ENCODE measurements at regions not wholly inside any gene's neighbourhood (a gene's known extent, or its start where the extent isn't known, plus 50 kb on each side); places are given as distances from the start of the nearest gene placed in this dataset.
A peak's percentile ranks its signal among the peaks of the same experiment; 100 is the strongest.

DNA sequence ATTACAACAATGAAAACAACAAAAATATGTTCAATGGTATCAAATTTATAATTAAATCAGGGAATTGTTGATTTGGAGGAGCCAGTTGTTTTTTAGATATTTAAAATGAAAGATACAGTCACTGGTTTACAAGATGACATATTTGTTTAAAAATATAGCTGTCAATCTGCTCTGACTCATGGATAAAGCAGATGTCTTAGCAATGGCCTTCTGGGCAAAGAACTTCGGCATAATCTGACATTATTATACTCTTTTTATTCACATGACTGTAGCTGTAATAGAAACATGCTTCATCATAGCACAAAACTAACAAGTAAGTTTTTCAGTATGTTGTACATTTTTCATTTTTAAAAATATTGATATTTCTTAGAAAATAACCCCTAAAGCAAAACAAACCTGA lies 267.4 kb downstream of the CENPW start:
- no peaks in the 10 kb centered on the region for H3K4me1 ChIP-seq (ENCODE audit: low read length)
- no peak overlapping the region for H3K4me2 ChIP-seq (ENCODE audit: low read depth, low read length)

GRCh38 chr6:126608681-126609080 lies 268.8 kb downstream of the CENPW start:
- DNase-seq = no peak
- TF ChIP-seq EZH2phosphoT487 (IDR thresholded peaks at IDR 0.05; ENCODE audit: low read length) (no peak), EZH2 (optimal IDR thresholded peaks at IDR 0.05; ENCODE audit: low read depth, low read length) (no peak)
- TF ChIP-seq, protein P1, sequence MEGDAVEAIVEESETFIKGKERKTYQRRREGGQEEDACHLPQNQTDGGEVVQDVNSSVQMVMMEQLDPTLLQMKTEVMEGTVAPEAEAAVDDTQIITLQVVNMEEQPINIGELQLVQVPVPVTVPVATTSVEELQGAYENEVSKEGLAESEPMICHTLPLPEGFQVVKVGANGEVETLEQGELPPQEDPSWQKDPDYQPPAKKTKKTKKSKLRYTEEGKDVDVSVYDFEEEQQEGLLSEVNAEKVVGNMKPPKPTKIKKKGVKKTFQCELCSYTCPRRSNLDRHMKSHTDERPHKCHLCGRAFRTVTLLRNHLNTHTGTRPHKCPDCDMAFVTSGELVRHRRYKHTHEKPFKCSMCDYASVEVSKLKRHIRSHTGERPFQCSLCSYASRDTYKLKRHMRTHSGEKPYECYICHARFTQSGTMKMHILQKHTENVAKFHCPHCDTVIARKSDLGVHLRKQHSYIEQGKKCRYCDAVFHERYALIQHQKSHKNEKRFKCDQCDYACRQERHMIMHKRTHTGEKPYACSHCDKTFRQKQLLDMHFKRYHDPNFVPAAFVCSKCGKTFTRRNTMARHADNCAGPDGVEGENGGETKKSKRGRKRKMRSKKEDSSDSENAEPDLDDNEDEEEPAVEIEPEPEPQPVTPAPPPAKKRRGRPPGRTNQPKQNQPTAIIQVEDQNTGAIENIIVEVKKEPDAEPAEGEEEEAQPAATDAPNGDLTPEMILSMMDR (IDR thresholded peaks at IDR 0.05; ENCODE audit: low read length) = no peak
- no peaks in the 10 kb centered on the region for H3F3A ChIP-seq (ENCODE audit: insufficient read depth, low read length)

More for the DNA sequence above, 267.4 kb downstream of the CENPW start:
- Histone ChIP-seq H3K9me2 (replicated peaks; ENCODE audit: insufficient read depth, low read length) (no peaks in the 10 kb centered on the region), H3K27me3 (replicated peaks; ENCODE audit: insufficient read depth, low read length) (no peaks in the 10 kb centered on the region), H3K9ac (ENCODE audit: low read length) (no peak overlapping the region), H3K36me3 (replicated peaks; ENCODE audit: insufficient read depth, low read length) (no peaks in the 10 kb centered on the region), H3K79me2 (ENCODE audit: low read length) (no peaks in the 10 kb centered on the region), H3K9me3 (replicated peaks; ENCODE audit: insufficient read depth, low read length) (no peaks in the 10 kb centered on the region), H3K4me3 (ENCODE audit: low read length) (no peak overlapping the region), H3F3A (ENCODE audit: insufficient read depth, low read length) (no peaks in the 10 kb centered on the region), H2AFZ (ENCODE audit: low read length) (no peak overlapping the region), H4K20me1 (ENCODE audit: insufficient read depth, low read length) (no peaks in the 10 kb centered on the region), H3K27ac (ENCODE audit: low read length) (no peak overlapping the region)
- TF ChIP-seq EZH2 (optimal IDR thresholded peaks at IDR 0.05; ENCODE audit: low read depth, low read length) = no peak
- TF ChIP-seq, protein P1 (IDR thresholded peaks at IDR 0.05; ENCODE audit: low read length) = no peak
- no peak for DNase-seq

GRCh38 chr6:126614642-126615504 lies 275.0 kb downstream of the CENPW start:
- no peak overlapping the region for H3K27ac ChIP-seq (ENCODE audit: low read length)
- peak overlapping the region; percentile 15; the same call in 1 of the 2 replicates for H3K4me2 ChIP-seq (ENCODE audit: low read depth, low read length)
- no peaks in the 10 kb centered on the region for H3K9me2 ChIP-seq (replicated peaks; ENCODE audit: insufficient read depth, low read length)
- no peaks in the 10 kb centered on the region for H3K27me3 ChIP-seq (replicated peaks; ENCODE audit: insufficient read depth, low read length)
- H3K9ac ChIP-seq (ENCODE audit: low read length) = no peak overlapping the region
- peak; percentile 73 for DNase-seq
- H3F3A ChIP-seq (ENCODE audit: insufficient read depth, low read length) = no peaks in the 10 kb centered on the region
- H2AFZ ChIP-seq (ENCODE audit: low read length) = peak overlapping the region; percentile 36
- TF ChIP-seq, protein P1 (IDR thresholded peaks at IDR 0.05; ENCODE audit: low read length) = no peak
- no peak for TF ChIP-seq EZH2 (optimal IDR thresholded peaks at IDR 0.05; ENCODE audit: low read depth, low read length)
- no peak for TF ChIP-seq EZH2phosphoT487 (IDR thresholded peaks at IDR 0.05; ENCODE audit: low read length)
- no peak overlapping the region for H3K4me3 ChIP-seq (ENCODE audit: low read length)
- no peaks in the 10 kb centered on the region for H3K36me3 ChIP-seq (replicated peaks; ENCODE audit: insufficient read depth, low read length)
- H3K4me1 ChIP-seq (ENCODE audit: low read length) = peaks cover 10% of the 10 kb centered on the region; the same call in 1 of the 2 replicates
- no peaks in the 10 kb centered on the region for H4K20me1 ChIP-seq (ENCODE audit: insufficient read depth, low read length)
- no peaks in the 10 kb centered on the region for H3K79me2 ChIP-seq (ENCODE audit: low read length)
- H3K9me3 ChIP-seq (replicated peaks; ENCODE audit: insufficient read depth, low read length) = no peaks in the 10 kb centered on the region

More at GRCh38 chr6:126608681-126609080, 268.8 kb downstream of the CENPW start:
- Histone ChIP-seq H3K4me2 (ENCODE audit: low read depth, low read length) (no peak overlapping the region), H3K4me1 (ENCODE audit: low read length) (no peaks in the 10 kb centered on the region), H3K79me2 (ENCODE audit: low read length) (no peaks in the 10 kb centered on the region), H3K27ac (ENCODE audit: low read length) (no peak overlapping the region), H3K27me3 (replicated peaks; ENCODE audit: insufficient read depth, low read length) (no peaks in the 10 kb centered on the region), H2AFZ (ENCODE audit: low read length) (no peak overlapping the region), H3K9me2 (replicated peaks; ENCODE audit: insufficient read depth, low read length) (no peaks in the 10 kb centered on the region), H4K20me1 (ENCODE audit: insufficient read depth, low read length) (no peaks in the 10 kb centered on the region), H3K9ac (ENCODE audit: low read length) (no peak overlapping the region), H3K9me3 (replicated peaks; ENCODE audit: insufficient read depth, low read length) (no peaks in the 10 kb centered on the region), H3K4me3 (ENCODE audit: low read length) (no peak overlapping the region), H3K36me3 (replicated peaks; ENCODE audit: insufficient read depth, low read length) (no peaks in the 10 kb centered on the region)
